Loucy (cell line): ENCODE measurements at regions not wholly inside any gene's neighbourhood (a gene's known extent, or its start where the extent isn't known, plus 50 kb on each side); places are given as distances from the start of the nearest gene placed in this dataset.

Experiments used
- EZH2phosphoT487 ChIP-seq: fragments of 200-600 bp; IDR thresholded peaks from 2 replicates; pipeline ENCODE4 v1.6.1; 2018; ENCODE audit warnings: antibody characterized with exemption, mild to moderate bottlenecking, moderate library complexity, borderline replicate concordance
- TF ChIP-seq, protein P1 (sequence below): fragments of 200-600 bp; sonication (generic); conservative IDR thresholded peaks from 2 replicates; pipeline ENCODE4 v1.5.1; 2014; ENCODE audit warnings: mild to moderate bottlenecking, antibody characterized with exemption, low read length

DNA sequence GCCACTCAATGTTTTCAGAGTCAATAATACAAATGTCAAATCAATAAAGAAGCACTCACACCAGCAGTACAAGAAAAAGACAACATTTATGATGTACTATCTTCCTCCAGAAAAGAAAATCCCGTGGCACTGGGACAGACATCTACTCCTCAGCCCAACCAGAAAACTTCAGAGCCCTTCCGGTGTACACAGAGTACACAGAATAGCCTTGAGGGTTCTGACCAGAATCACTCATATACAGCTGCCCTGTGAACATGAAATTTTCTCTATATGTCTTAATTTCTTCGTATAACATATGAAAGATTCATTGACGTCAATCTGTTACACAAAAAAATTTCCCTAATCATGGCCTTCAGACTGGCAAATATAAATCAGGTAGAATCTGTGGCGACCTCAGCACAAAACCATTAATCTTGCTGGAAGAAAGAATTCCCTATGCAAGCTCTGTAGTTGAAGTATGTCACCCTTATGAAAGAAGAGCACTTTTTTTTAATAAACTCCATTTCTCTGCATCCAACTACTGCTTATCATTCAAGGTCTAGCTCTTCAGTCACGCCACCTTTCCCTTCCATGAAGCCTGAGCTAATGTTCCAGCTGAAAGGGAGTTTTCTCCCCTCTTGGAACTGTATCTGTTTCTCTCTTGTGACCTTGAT is 53.8 kb upstream of the PLAAT1 start:
- TF ChIP-seq, protein P1, sequence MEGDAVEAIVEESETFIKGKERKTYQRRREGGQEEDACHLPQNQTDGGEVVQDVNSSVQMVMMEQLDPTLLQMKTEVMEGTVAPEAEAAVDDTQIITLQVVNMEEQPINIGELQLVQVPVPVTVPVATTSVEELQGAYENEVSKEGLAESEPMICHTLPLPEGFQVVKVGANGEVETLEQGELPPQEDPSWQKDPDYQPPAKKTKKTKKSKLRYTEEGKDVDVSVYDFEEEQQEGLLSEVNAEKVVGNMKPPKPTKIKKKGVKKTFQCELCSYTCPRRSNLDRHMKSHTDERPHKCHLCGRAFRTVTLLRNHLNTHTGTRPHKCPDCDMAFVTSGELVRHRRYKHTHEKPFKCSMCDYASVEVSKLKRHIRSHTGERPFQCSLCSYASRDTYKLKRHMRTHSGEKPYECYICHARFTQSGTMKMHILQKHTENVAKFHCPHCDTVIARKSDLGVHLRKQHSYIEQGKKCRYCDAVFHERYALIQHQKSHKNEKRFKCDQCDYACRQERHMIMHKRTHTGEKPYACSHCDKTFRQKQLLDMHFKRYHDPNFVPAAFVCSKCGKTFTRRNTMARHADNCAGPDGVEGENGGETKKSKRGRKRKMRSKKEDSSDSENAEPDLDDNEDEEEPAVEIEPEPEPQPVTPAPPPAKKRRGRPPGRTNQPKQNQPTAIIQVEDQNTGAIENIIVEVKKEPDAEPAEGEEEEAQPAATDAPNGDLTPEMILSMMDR: no peak
- TF ChIP-seq EZH2phosphoT487: no peak
